SK-N-SH (cell line): ENCODE measurements at regions not wholly inside any gene's neighbourhood (a gene's known extent, or its start where the extent isn't known, plus 50 kb on each side); places are given as distances from the start of the nearest gene placed in this dataset.

Source experiments
- CTCF ChIA-PET: fragments of 300-600, 350-600 bp; formaldehyde crosslinking; extraction: SDS; loops from one replicate; lab custom pipeline; 2021; lab: Yijun Ruan, JAX
- POLR2A ChIA-PET: fragments of 350-600 bp; sonication (Branson Sonifier 250); formaldehyde crosslinking; extraction: SDS; loops from one replicate; lab custom pipeline; 2020; ENCODE audit warnings: antibody characterized with exemption, inconsistent platforms; lab: Yijun Ruan, JAX
- DNase-seq: peaks from one replicate; pipeline ENCODE4 v3.0.0; 2012
- H2AFZ ChIP-seq: fragments of 200-600 bp; sonication (generic); 2 replicates; pipeline ENCODE4 v1.8.1; 2016; ENCODE audit warnings: antibody characterized with exemption, mild to moderate bottlenecking, low read depth
- H3F3A ChIP-seq: fragments of 200-600 bp; sonication (generic); replicated peaks from 2 replicates; pipeline ENCODE3; 2016; ENCODE audit warnings: antibody characterized with exemption, mild to moderate bottlenecking; ENCODE audit not compliant: insufficient read depth
- H3K27ac ChIP-seq, 2 experiments: fragments of 200-500 bp in 1 of 2; fragments of 200-600 bp in 1 of 2; sonication (Bioruptor generic) in 1 of 2; sonication (generic), shearing (Covaris generic) in 1 of 2; 2 replicates each; pipeline versions ENCODE4 v1.5.1 to v1.6.1; 2014 to 2016; ENCODE audit warnings: low read depth in 2 of 2, inconsistent platforms in 1 of 2, low read length in 1 of 2, mild to moderate bottlenecking in 1 of 2, mixed read lengths in 1 of 2
- H3K27me3 ChIP-seq: fragments of 200-600 bp; sonication (generic), shearing (Covaris generic); 2 replicates; pipeline ENCODE4 v1.6.1; 2016; ENCODE audit warnings: mixed run types; ENCODE audit not compliant: insufficient read depth
- H3K36me3 ChIP-seq, 2 experiments: fragments of 200-500 bp in 1 of 2; fragments of 200-600 bp in 1 of 2; sonication (Bioruptor generic) in 1 of 2; sonication (generic) in 1 of 2; replicated peaks in 1 of 2; 2 replicates each; pipeline versions ENCODE3 to v1.5.1; 2014 to 2016; ENCODE audit warnings: low read length in 1 of 2, mild to moderate bottlenecking in 1 of 2; ENCODE audit not compliant: insufficient read depth in 2 of 2, control insufficient read depth in 1 of 2
- H3K4me1 ChIP-seq, 2 experiments: fragments of 200-500 bp in 1 of 2; fragments of 200-600 bp in 1 of 2; sonication (Bioruptor generic) in 1 of 2; sonication (generic), shearing (Covaris generic) in 1 of 2; 2 replicates each; pipeline versions ENCODE4 v1.5.1 to v1.6.1; 2014 to 2016; ENCODE audit warnings: low read depth in 1 of 2, low read length in 1 of 2, mixed run types in 1 of 2; ENCODE audit not compliant: insufficient read depth in 2 of 2, control insufficient read depth in 1 of 2
- H3K4me2 ChIP-seq: fragments of 200-600 bp; sonication (generic), shearing (Covaris generic); 2 replicates; pipeline ENCODE4 v1.6.1; 2017; ENCODE audit warnings: mixed run types
- H3K4me3 ChIP-seq, 2 experiments: fragments of 200-500 bp in 1 of 2; fragments of 200-600 bp in 1 of 2; sonication (Bioruptor generic) in 1 of 2; sonication (generic), shearing (Covaris generic) in 1 of 2; 2 replicates each; pipeline versions ENCODE4 v1.5.1 to v1.8.1; 2014 to 2016; ENCODE audit warnings: low read depth in 2 of 2, inconsistent platforms in 1 of 2, low read length in 1 of 2, mild to moderate bottlenecking in 1 of 2, mixed read lengths in 1 of 2, moderate library complexity in 1 of 2
- H3K79me2 ChIP-seq: fragments of 200-600 bp; sonication (generic); 2 replicates; pipeline ENCODE4 v1.8.1; 2017; ENCODE audit warnings: mild to moderate bottlenecking; ENCODE audit not compliant: insufficient read depth
- H3K9ac ChIP-seq: fragments of 200-600 bp; sonication (generic); 2 replicates; pipeline ENCODE4 v1.6.1; 2017; ENCODE audit warnings: mixed run types
- H3K9me2 ChIP-seq: fragments of 200-600 bp; sonication (generic); 2 replicates; pipeline ENCODE4 v1.6.1; 2017; ENCODE audit warnings: mixed run types
- H3K9me3 ChIP-seq: fragments of 200-600 bp; sonication (generic); 2 replicates; pipeline ENCODE4 v1.6.1; 2017; ENCODE audit warnings: mixed run types, mild to moderate bottlenecking, moderate library complexity
- H4K20me1 ChIP-seq: fragments of 200-600 bp; sonication (generic); 2 replicates; pipeline ENCODE4 v1.6.1; 2017; ENCODE audit warnings: mild to moderate bottlenecking, mixed run types; ENCODE audit not compliant: insufficient read depth
- ELF1 ChIP-seq: IDR thresholded peaks from 2 replicates; pipeline ENCODE4 v1.4.0; 2012
- EP300 ChIP-seq, 2 experiments: IDR thresholded peaks; 2 replicates each; pipeline versions ENCODE4 v1.4.0 to v1.6.1; 2012; ENCODE audit warnings: borderline replicate concordance in 1 of 2, low read depth in 1 of 2, low read length in 1 of 2
- FOSL2 ChIP-seq: IDR thresholded peaks from 2 replicates; pipeline ENCODE4 v1.4.0; 2012; ENCODE audit warnings: low read depth, mild to moderate bottlenecking, moderate library complexity, borderline replicate concordance
- GABPA ChIP-seq: IDR thresholded peaks from 2 replicates; pipeline ENCODE4 v1.4.0; 2012; ENCODE audit warnings: low read depth, mild to moderate bottlenecking
- IRF3 ChIP-seq: fragments of 150-350 bp; IDR thresholded peaks from 2 replicates; pipeline ENCODE4 v1.6.1; 2016; ENCODE audit warnings: mild to moderate bottlenecking, low read depth, low read length
- JUND ChIP-seq: IDR thresholded peaks from 2 replicates; pipeline ENCODE4 v1.4.0; 2012
- MEF2A ChIP-seq: IDR thresholded peaks from 2 replicates; pipeline ENCODE4 v1.4.0; 2012; ENCODE audit warnings: low read depth, borderline replicate concordance
- NRF1 ChIP-seq: IDR thresholded peaks from 2 replicates; pipeline ENCODE4 v1.6.1; 2012; ENCODE audit warnings: low read depth, mild to moderate bottlenecking, low read length
- POLR2AphosphoS5 ChIP-seq: IDR thresholded peaks from 2 replicates; pipeline ENCODE4 v1.6.1; 2012; ENCODE audit warnings: low read depth, low read length
- RXRA ChIP-seq: IDR thresholded peaks from 2 replicates; pipeline ENCODE4 v1.4.0; 2012; ENCODE audit warnings: low read depth, mild to moderate bottlenecking, borderline replicate concordance
- SIN3A ChIP-seq: IDR thresholded peaks from 2 replicates; pipeline ENCODE4 v1.6.1; 2012; ENCODE audit warnings: low read depth, mild to moderate bottlenecking, low read length, moderate library complexity, borderline replicate concordance
- TCF12 ChIP-seq: IDR thresholded peaks from 2 replicates; pipeline ENCODE4 v1.4.0; 2012
- USF2 ChIP-seq: fragments of 150-350 bp; IDR thresholded peaks from 2 replicates; pipeline ENCODE4 v1.6.1; 2017; ENCODE audit warnings: antibody characterized with exemption, low read length, low read depth, borderline replicate concordance
- YY1 ChIP-seq: IDR thresholded peaks from 2 replicates; pipeline ENCODE4 v1.4.0; 2012; ENCODE audit warnings: low read depth, mild to moderate bottlenecking
- WGBS: methylation state at CpG from one replicate; pipeline ENCODE4 v1.1.6; 2017; ENCODE audit warnings: low lambda C conversion rate; 5-methylcytosine and 5-hydroxymethylcytosine counted together
- TF ChIP-seq, protein P1 (sequence below): IDR thresholded peaks from 2 replicates; pipeline ENCODE4 v1.4.0; 2012; ENCODE audit warnings: low read depth, borderline replicate concordance
- TF ChIP-seq, protein P2 (sequence below): IDR thresholded peaks from 2 replicates; pipeline ENCODE4 v1.4.0; 2012; ENCODE audit warnings: low read depth

DNA sequence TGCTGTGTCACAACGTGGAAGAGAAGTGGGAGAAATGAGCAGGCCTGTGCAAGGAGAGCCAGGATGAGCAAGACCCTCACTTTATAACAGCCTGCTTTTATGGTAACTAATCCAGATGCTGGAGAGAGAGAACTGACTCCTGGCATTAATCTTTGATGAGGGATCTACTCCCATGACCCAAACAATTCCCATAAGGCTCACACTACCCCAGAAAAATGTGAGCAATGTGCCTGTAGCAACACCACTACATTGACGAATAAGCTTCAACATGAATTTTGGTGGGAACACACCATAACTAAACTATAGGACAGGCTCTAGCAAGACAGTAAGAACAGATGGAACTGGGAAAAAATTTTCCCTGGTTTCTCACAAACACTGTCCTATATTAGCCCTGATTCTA lies 173.6 kb upstream of the PRSS58 start:
- POLR2A ChIA-PET, result no interaction called here
- TF ChIP-seq GABPA (no peak), FOSL2 (no peak), USF2 (no peak)
- no peaks in the 10 kb centered on the region; the same call in 1 of the 2 replicates for H3K27me3 ChIP-seq

DNA sequence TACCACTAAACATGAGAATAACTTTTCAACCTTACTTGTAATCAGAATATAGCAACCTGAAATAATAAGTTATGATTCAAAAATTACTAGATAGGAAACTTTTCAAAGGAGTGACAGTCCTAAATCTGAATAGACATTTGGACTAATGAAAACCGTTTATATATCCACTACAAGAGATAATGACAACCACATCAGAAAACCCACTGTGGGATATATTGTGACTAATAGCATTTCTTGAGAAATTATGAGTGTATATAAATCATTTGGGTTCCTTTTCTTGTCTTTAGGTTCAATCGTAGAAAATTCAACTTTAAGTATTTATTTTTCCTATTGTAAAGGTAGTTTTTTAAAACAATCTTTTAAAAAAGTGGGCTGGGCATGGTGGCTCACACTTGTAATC lies 170.2 kb upstream of the PRSS58 start:
- H3K36me3 ChIP-seq, result no peaks in the 10 kb centered on the region
- CTCF ChIA-PET, result interaction anchor here (0.9 kb wide), 1 partner anchor 812 kb away, joined by 3 read pairs; no protein-coding TSS in a partner anchor
- WGBS, result 19% methylated on average over 2 of the region's 2 CpGs
- no peak for DNase-seq
- no peaks in the 10 kb centered on the region for H4K20me1 ChIP-seq
- H3K27ac ChIP-seq, result no peak overlapping the region
- peaks cover 0 to 3% of the 10 kb centered on the region in 2 experiments; a peak in 1 of 4 replicates for H3K4me1 ChIP-seq
- H3K9me3 ChIP-seq, result no peaks in the 10 kb centered on the region
- no peaks in the 10 kb centered on the region for H3F3A ChIP-seq
- H2AFZ ChIP-seq, result no peak overlapping the region
- H3K4me3 ChIP-seq, result no peak overlapping the region
- no peaks in the 10 kb centered on the region for H3K9me2 ChIP-seq
- TF ChIP-seq FOSL2 (no peak), POLR2AphosphoS5 (no peak), SIN3A (no peak), GABPA (no peak), ELF1 (no peak), JUND (no peak), EP300 (IDR thresholded peaks at IDR 0.05; ENCODE audit: borderline replicate concordance in 1 of 2, low read depth in 1 of 2, low read length in 1 of 2) (no peak), IRF3 (no peak), USF2 (no peak), TCF12 (no peak), MEF2A (no peak), RXRA (no peak), YY1 (no peak), NRF1 (no peak)
- TF ChIP-seq, protein P1, sequence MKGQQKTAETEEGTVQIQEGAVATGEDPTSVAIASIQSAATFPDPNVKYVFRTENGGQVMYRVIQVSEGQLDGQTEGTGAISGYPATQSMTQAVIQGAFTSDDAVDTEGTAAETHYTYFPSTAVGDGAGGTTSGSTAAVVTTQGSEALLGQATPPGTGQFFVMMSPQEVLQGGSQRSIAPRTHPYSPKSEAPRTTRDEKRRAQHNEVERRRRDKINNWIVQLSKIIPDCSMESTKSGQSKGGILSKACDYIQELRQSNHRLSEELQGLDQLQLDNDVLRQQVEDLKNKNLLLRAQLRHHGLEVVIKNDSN, result no peak
- TF ChIP-seq, protein P2, sequence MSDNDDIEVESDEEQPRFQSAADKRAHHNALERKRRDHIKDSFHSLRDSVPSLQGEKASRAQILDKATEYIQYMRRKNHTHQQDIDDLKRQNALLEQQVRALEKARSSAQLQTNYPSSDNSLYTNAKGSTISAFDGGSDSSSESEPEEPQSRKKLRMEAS, result no peak
- POLR2A ChIA-PET, result no interaction called here
- H3K79me2 ChIP-seq, result no peaks in the 10 kb centered on the region
- no peak overlapping the region for H3K9ac ChIP-seq
- no peak overlapping the region for H3K4me2 ChIP-seq
- no peaks in the 10 kb centered on the region; the same call in 1 of the 2 replicates for H3K27me3 ChIP-seq

More for the DNA sequence above, 173.6 kb upstream of the PRSS58 start:
- 67% methylated on average over 2 of the region's 2 CpGs for WGBS
- no peaks in the 10 kb centered on the region for H4K20me1 ChIP-seq
- no peak for DNase-seq
- H3K4me2 ChIP-seq, result no peak overlapping the region
- CTCF ChIA-PET, result interaction anchor here (1.3 to 1.5 kb wide), 2 partner anchors 19 to 44 kb away, joined by 3 read pairs; no protein-coding TSS in a partner anchor
- H3F3A ChIP-seq, result no peaks in the 10 kb centered on the region
- H3K9me3 ChIP-seq, result no peaks in the 10 kb centered on the region
- H3K4me1 ChIP-seq, result peaks cover 0 to 3% of the 10 kb centered on the region in 2 experiments; a peak in 1 of 4 replicates
- no peaks in the 10 kb centered on the region for H3K9me2 ChIP-seq
- no peaks in the 10 kb centered on the region for H3K79me2 ChIP-seq
- no peak overlapping the region for H3K27ac ChIP-seq
- H3K9ac ChIP-seq, result no peak overlapping the region
- H3K36me3 ChIP-seq, result no peaks in the 10 kb centered on the region
- H3K4me3 ChIP-seq, result no peak overlapping the region
- H2AFZ ChIP-seq, result no peak overlapping the region
